Skeletal muscle cell (primary cell): ENCODE measurements at regions not wholly inside any gene's neighbourhood (a gene's known extent, or its start where the extent isn't known, plus 50 kb on each side); places are given as distances from the start of the nearest gene placed in this dataset.
A peak's percentile ranks its signal among the peaks of the same experiment; 100 is the strongest.

Experiments
- DNase-seq: peaks from one replicate; pipeline ENCODE4 v3.0.0-alpha.2; 2010; ENCODE audit warnings: low read depth
- H3K4me3 ChIP-seq: 2 replicates; pipeline ENCODE4 v1.5.1; 2011; ENCODE audit warnings: low read depth, mild to moderate bottlenecking, control low read depth, low read length, moderate library complexity

DNA sequence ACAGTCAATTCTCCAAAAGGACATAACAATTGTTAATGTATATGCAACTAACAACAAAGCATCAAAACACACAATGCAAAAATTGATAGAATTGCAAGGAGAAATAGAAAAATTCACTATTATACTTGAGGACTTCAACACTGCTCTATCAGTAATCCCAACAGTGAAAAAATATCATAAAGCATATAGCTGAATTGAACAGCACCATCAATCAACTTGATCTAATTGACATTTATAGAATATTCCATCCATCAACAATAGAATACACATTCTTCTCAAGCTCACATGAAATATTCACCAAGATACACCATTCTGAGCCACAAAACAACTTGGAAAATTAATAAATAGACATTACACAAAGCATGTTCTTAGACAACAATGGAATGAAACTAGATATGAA, 60.1 kb upstream of the ASXL3 start:
- no peak overlapping the region for H3K4me3 ChIP-seq
- no peak for DNase-seq

DNA sequence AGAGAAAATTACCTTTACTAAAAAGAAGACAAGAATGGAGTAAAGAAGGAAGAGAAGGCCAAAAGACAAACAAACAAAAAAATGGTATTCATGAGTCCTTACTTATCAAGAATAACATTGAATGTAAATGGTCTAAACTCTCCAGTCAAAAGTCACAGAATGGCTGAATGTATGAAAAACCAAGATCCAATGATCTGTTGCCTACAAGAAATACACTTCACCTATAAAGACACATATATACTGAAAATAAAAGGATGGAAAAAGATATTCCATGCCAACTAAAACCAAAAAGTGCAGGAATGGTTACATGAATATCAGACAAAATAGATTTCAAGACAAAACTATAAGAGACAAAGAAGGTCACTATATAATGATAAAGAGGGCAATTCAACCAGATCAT, 65.0 kb upstream of the ASXL3 start:
- DNase-seq: no peak
- no peak overlapping the region for H3K4me3 ChIP-seq

DNA sequence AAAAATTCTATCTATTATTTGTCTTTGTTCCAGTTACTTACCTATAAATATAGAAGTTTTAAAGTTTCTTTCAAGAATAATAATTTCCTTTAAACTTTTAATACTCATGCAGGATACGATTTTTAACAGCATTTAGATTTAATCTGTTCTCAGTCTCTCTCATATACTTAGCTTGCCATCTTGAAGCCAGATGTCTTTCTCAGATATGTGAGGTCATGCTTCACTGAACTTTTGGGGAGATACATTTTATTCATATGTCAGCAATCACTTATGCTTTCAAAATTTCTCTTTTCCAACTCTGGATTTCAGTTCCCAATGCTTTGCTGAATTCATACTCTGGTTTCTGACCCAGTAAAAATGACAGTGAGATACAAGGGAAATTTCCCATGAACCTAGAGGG, 66.5 kb upstream of the CCDC178 start:
- no peak overlapping the region for H3K4me3 ChIP-seq
- DNase-seq: no peak

DNA sequence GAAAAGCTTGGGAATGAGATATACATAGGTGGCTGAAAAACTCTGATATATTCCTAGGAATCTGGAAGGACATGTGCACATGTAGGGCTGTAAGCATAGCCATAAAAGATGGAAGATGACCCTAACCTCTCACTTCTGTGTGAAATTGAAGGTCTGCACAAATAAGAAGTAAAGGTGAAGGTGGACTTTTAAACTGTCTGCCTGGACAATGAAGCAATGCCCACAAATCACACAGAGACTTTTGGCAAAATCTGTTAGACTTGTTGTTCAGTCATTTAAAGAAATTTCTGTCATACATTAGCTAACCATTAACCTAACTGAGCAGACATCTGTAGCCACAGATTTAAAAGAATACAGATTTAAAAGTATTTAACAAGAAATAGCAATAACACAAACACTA, 65.3 kb upstream of the CCDC178 start:
- no peak overlapping the region for H3K4me3 ChIP-seq
- DNase-seq: no peak

DNA sequence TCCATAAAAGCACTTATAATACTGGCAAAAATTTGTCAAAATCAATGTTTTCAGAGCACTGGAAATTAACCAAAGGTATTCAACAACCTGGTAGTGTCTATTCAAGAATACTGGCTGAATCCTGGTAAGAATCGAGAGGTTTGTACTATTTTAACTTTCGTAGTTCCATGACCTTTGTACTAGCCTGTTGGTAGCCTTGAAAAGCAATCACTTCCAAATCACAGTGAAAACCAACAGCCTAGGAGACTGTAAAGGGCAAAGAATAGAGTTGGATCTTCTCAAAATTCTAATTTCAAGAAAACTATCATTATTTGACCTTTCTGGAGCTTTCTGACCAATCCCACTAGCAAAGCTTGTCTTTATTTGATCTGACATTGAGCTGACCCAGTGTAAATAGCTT, 64.8 kb upstream of the CCDC178 start:
- no peak for DNase-seq
- no peak overlapping the region for H3K4me3 ChIP-seq

DNA sequence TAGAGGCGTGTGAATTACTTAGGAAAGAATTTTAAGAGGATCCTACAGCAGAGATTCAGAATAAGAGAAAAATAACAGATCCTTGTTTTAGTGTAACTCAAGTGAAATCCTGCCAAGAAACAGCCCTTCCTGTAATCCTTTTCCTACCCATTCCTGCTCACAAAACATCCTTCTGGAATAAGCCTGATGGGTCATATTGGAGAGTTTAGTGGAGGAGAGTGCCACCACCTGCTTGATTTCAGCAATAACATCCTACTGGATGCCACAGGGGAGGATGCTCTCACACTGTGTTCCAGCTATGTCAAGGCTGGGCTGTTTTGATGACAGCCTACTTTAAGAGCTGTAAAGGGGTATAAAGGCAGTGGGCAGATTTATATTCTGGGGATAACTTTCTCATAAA, 54.8 kb upstream of the CCDC178 start:
- peak; percentile 14 for DNase-seq
- H3K4me3 ChIP-seq: no peak overlapping the region
